ENCODE measurements at regions not wholly inside any gene's neighbourhood (a gene's known extent, or its start where the extent isn't known, plus 50 kb on each side); places are given as distances from the start of the nearest gene placed in this dataset.
"Not testable (repeated sequence)": the region's sequence is repeated elsewhere in the genome, so short reads cannot be mapped to it uniquely, and the experiment has no call there.

DNA sequence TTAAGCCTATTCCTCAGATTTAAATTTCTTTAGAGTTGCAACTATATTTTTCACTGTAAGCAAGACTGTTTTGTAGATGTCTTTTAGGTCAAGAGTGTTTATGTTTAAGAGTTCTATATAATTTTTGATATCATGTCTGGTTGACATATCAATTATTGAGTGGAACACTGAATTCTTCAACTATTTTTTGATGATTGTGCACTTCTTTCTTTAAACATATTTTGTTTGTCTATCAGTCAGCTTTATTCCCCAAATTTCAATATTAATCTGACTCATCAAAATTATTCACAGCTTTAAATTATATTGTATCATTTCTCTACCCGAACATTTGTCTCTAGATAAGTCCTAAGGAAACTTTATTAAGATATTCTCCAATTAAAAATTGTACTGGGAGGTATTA is 933.6 kb upstream of the ROBO1 start:
- DNase-seq = no peak

- no peak for DNase-seq
These were observed 929.5 kb upstream of the ROBO1 start for GRCh38 chr3:80697291-80697690.

DNA sequence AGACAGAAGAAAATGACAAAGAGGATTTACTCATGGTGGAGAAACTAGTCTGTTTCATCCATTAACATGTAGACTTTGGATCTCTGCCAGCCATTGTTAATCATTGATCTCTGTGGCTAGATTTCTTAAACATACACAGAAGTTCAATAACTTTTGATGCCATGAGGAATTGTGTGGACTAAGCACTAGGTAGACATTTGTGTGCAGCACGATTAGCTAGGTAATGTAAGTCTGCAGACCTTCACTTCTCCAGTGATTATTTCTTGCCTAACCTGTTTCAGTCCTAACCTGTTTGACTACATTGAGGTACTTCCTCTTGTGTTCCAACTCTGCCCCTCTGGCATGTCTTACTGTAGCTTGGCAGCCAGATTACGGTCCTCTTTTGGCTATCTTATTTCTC is 928.5 kb upstream of the ROBO1 start:
- DNase-seq = no peak

GRCh38 chr3:80688814-80689213 is 921.0 kb upstream of the ROBO1 start:
- no peak for DNase-seq

DNA sequence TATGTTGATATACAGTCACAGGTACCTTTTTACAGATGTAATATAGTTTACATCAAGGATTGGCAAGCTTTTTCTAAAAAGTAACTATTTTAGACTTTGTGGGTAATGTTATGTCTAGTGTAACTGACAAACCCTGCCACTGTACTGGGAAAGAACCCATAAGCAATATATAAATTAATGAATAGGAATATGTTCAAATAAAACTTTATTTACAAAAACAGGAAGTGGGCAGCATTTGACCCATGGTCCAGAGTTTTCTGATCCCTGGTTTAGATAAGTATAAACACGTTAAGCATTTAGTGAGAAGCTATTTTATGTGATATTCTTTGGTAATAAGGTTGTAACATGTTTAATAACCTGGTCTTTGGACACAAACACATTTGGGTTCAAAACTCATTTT is 915.2 kb upstream of the ROBO1 start:
- no peak for DNase-seq

- no peak for DNase-seq
These were observed 914.4 kb upstream of the ROBO1 start for GRCh38 chr3:80682235-80682634.

- no peak for DNase-seq
These were observed 910.0 kb upstream of the ROBO1 start for GRCh38 chr3:80677796-80678195.

GRCh38 chr3:80676866-80677265 is 909.1 kb upstream of the ROBO1 start:
- DNase-seq = no peak

- DNase-seq = no peak
These were observed 908.5 kb upstream of the ROBO1 start for GRCh38 chr3:80676261-80676660.

GRCh38 chr3:80675790-80676189 is 908.0 kb upstream of the ROBO1 start:
- no peak for DNase-seq

DNA sequence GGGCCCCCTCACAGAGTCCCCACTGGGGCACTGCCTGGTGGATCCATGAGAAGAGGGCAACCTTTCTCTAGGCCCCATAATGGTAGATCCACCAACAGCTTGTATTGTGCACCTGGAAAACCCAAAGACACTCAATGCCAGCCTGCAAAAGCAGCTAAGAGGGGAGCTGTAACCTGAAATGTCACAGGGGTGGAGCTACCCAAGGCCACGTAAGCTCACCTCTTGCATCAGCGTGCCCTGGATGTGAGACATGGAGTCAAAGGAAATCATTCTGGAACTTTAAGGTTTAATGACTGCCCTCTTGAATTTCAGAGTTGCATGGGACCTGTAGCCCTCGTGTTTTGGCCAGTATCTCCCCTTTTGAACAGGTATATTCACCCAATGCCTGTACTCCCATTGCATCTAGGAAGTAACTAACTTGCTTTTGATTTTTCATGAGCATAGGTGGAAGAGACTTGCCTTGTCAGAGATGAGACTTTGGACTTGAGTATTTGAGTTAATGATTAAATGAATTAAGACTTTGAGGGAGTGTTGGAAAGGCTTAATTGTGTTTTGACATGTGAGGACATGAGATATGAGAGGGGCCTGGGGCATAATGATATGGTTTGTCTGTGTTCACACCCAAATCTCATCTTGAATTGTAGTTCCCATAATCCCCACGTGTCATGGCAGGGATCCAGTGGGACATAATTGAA is 900.9 kb upstream of the ROBO1 start:
- DNase-seq = no peak

GRCh38 chr3:80668100-80668499 is 900.3 kb upstream of the ROBO1 start:
- no peak for DNase-seq

- DNase-seq = no peak
These were observed 895.6 kb upstream of the ROBO1 start for GRCh38 chr3:80663426-80663825.

- no peak for DNase-seq
These were observed 887.4 kb upstream of the ROBO1 start for GRCh38 chr3:80655216-80655615.

- no peak for DNase-seq
These were observed 881.4 kb upstream of the ROBO1 start for GRCh38 chr3:80649170-80649569.

DNA sequence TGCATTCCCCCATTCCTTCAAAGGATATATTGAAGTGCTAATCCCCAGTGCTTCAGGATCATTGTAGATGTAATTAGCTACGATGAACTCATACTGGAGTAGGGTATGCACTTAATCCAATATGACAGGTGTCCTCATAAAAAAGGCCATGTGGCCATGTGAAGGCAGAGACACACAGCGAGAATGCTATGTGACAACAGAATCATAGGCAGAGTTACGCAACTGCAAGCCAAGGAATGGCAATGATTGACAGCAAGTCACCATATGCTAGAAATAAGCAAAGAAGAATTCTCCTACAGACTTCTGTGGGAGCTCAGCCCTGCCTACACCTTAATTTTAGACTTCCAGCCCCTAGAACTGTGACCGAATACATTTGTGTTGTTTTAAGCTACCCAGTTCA is 875.6 kb upstream of the ROBO1 start:
- no peak for DNase-seq

DNA sequence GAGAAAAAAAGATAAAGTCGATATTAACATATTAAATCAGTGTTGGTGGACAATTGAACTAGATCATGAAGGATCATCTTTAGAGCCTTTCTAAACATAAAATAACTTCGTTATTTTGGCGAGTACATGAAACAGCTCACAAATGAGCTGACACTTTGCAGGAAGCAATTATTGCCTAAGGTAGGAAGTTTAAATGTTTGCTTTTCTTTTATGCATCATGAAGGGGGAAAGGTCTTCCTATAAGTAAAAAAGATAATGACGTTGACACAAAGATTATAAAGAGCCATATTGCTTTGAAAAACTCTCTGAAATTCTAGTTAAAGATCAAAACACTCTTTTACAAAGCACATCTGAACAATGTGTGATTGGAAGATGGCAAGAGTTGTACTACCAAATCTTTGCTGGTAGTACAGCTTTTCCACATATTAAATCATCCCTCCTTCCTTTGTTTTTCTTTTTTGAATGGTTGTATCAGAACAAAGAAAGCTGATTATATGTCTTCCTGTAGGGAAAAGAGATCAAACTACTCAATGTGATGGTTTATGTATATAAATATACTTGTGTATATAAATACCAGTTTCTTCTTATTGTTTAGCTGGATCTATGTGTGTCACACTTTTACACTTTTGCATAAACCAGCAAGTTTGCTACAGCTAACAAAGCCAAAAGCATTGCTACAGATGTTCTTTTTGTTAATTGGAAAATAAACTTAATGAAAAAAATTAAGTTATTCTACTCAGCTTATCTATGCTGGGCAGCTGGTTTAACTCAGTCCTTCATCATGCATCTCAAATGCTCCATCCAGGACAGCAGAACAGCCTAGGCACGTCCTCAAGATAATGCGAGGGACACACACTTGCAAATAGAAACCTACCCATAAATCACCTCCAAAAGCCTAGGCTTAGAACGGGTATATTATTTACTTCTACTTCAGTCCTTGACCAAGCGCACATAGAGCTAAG is 850.8 kb upstream of the ROBO1 start:
- no peak for DNase-seq

DNA sequence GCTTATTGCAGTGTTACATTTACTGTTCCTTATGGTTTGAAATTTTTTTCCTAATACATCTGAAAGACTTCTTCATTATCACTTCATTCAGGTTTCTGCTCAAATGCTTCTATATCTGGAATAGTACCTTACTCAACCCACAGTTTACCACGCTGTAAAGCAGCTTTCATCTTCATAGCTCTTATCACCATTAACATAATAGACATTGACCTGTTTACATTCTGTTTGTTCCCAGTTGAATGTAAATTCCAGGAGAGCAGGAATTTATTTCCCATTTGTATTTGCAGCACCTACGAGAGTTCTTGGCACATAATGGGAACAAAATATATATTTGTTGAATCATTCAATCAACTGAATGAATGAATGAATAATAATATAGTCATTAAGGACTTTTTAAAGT is 844.6 kb upstream of the ROBO1 start:
- no peak for DNase-seq

GRCh38 chr3:80608072-80608471 is 840.3 kb upstream of the ROBO1 start:
- DNase-seq = not testable (repeated sequence)

GRCh38 chr3:80606073-80606472 is 838.3 kb upstream of the ROBO1 start:
- DNase-seq = no peak

DNA sequence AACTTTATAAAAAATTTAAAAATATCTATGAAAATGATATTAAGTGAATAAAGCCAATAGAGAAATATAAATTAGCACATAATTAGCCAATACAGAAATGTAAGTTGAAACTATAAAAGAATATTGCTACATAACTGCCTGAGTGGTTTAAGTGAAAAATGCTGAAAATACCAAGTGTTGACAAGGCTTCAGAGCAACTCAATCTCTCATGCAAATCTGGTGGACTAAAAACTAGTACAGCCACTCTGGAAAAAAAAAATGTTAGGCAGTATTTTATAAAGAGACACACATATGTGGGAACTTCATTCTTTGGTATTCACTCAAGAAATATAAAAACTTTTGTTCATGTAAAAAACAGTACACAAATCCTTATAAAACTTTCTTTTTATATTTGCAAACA is 833.7 kb upstream of the ROBO1 start:
- no peak for DNase-seq

- no peak for DNase-seq
These were observed 825.0 kb upstream of the ROBO1 start for GRCh38 chr3:80592792-80593191.

GRCh38 chr3:80586338-80586737 is 818.5 kb upstream of the ROBO1 start:
- DNase-seq = no peak

DNA sequence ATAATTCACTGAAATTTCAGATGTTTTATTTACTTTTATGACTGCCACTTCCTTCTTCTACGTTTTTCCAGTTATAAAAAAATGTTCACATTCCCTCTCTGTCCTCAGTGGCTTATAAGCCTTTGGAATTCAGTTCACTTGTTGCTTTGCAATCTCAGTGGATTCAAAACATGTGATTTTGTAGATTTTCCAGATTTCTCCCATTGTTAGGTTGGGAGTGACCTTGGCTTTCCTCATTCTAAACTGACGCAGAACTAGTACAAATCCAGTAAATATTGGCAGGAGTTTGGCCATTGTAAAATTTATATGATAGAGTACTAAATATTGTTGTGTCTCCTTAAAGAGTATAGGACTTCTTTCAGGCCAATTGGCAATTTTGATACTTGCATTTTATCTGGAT is 812.3 kb upstream of the ROBO1 start:
- DNase-seq = no peak

Data from GOT3 (cell line).